HCT116 (cell line): ENCODE measurements at regions not wholly inside any gene's neighbourhood (a gene's known extent, or its start where the extent isn't known, plus 50 kb on each side); places are given as distances from the start of the nearest gene placed in this dataset.

Experiments
- EZH2 ChIP-seq: fragments of 200-600 bp; sonication (generic); IDR thresholded peaks from 2 replicates; pipeline ENCODE4 v1.6.1; 2017; ENCODE audit warnings: antibody characterized with exemption, mixed run types
- FOSL1 ChIP-seq: IDR thresholded peaks from 2 replicates; pipeline ENCODE4 v1.6.1; 2012; ENCODE audit warnings: low read depth
- POLR2A ChIP-seq: IDR thresholded peaks from 2 replicates; pipeline ENCODE4 v1.7.0; 2011; ENCODE audit warnings: borderline replicate concordance; ENCODE audit not compliant: insufficient read depth, insufficient read length; ENCODE audit errors: extremely low read depth
- TF ChIP-seq, protein P1 (sequence below), 3 experiments: fragments of 200-600 bp in 1 of 3; sonication (generic) in 1 of 3; IDR thresholded peaks in 2 of 3; conservative IDR thresholded peaks in 1 of 3; 2 replicates each; pipeline ENCODE4 v1.5.1; 2012 to 2017; ENCODE audit warnings: low read depth in 2 of 3, low read length in 2 of 3, antibody characterized with exemption in 1 of 3, borderline replicate concordance in 1 of 3, control low read depth in 1 of 3, mild to moderate bottlenecking in 1 of 3, mixed read lengths in 1 of 3, mixed run types in 1 of 3, moderate library complexity in 1 of 3; ENCODE audit not compliant: insufficient read depth in 1 of 3

DNA sequence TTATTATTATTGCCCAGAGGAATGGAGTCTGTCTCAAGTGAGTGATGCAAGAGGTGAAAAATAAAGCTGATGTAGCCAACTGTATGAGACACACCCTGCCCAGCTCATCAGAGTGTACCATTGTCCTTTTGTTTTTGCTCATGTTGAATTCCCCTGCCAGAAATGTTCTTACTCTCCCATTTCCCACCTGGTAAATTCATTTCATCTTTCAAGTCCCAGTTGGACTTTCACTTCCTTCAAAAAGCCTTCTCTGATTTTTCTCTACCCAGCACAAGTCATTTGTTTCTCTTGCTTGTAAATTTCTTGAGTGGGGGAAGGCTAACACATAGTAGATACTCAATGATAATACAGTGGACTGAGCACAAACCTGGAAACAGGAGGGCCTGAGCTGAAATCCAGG is 394.5 kb upstream of the ZNF462 start:
- TF ChIP-seq FOSL1 (no peak), POLR2A (no peak), EZH2 (no peak)
- TF ChIP-seq, protein P1, sequence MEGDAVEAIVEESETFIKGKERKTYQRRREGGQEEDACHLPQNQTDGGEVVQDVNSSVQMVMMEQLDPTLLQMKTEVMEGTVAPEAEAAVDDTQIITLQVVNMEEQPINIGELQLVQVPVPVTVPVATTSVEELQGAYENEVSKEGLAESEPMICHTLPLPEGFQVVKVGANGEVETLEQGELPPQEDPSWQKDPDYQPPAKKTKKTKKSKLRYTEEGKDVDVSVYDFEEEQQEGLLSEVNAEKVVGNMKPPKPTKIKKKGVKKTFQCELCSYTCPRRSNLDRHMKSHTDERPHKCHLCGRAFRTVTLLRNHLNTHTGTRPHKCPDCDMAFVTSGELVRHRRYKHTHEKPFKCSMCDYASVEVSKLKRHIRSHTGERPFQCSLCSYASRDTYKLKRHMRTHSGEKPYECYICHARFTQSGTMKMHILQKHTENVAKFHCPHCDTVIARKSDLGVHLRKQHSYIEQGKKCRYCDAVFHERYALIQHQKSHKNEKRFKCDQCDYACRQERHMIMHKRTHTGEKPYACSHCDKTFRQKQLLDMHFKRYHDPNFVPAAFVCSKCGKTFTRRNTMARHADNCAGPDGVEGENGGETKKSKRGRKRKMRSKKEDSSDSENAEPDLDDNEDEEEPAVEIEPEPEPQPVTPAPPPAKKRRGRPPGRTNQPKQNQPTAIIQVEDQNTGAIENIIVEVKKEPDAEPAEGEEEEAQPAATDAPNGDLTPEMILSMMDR (IDR thresholded peaks at IDR 0.05 in 2 of 3, conservative IDR thresholded peaks at IDR 0.05 in 1 of 3; ENCODE audit: borderline replicate concordance in 1 of 3, insufficient read depth in 1 of 3, low read depth in 2 of 3, low read length in 2 of 3), result no peak
